Ovary (tissue), 3 donors: ENCODE measurements at regions not wholly inside any gene's neighbourhood (a gene's known extent, or its start where the extent isn't known, plus 50 kb on each side); places are given as distances from the start of the nearest gene placed in this dataset.

Experiments
- EP300 ChIP-seq: sonication (generic); formaldehyde crosslinking; IDR thresholded peaks from one replicate; pipeline ENCODE4 v1.6.1; 2017; ENCODE audit warnings: antibody characterized with exemption
- POLR2A ChIP-seq: fragments of 450-650 bp; IDR thresholded peaks from one replicate; pipeline ENCODE4 v1.6.1; 2017; ENCODE audit warnings: antibody characterized with exemption, mild to moderate bottlenecking, moderate library complexity
- TF ChIP-seq, protein P1 (sequence below), 3 donors: fragments of 450-650 bp in 2 of 3; fragments of 200-600 bp in 1 of 3; IDR thresholded peaks; one replicate each; pipeline versions ENCODE4 v1.5.1 to v1.8.0; 2016 to 2022; ENCODE audit warnings: antibody characterized with exemption in 3 of 3, mild to moderate bottlenecking in 1 of 3
- donor health status: DM: no; HTN: no; CAD: no.

DNA sequence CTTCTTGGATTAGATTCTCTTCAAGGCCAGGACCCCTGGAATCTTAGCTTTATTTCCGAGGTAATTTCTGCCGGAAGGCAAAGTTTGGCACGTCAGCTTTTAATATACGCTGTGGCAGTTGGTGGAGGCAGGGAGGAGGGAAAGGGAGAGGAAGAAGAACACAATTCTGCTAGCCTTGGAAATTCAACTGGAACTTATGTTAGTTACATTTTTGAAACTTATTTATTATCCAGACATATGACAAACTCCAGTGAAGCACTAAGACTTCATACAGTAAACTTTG, 100.1 kb upstream of the TSC22D2 start:
- TF ChIP-seq, protein P1, sequence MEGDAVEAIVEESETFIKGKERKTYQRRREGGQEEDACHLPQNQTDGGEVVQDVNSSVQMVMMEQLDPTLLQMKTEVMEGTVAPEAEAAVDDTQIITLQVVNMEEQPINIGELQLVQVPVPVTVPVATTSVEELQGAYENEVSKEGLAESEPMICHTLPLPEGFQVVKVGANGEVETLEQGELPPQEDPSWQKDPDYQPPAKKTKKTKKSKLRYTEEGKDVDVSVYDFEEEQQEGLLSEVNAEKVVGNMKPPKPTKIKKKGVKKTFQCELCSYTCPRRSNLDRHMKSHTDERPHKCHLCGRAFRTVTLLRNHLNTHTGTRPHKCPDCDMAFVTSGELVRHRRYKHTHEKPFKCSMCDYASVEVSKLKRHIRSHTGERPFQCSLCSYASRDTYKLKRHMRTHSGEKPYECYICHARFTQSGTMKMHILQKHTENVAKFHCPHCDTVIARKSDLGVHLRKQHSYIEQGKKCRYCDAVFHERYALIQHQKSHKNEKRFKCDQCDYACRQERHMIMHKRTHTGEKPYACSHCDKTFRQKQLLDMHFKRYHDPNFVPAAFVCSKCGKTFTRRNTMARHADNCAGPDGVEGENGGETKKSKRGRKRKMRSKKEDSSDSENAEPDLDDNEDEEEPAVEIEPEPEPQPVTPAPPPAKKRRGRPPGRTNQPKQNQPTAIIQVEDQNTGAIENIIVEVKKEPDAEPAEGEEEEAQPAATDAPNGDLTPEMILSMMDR (IDR thresholded peaks at IDR 0.05) = no peak
- TF ChIP-seq POLR2A (no peak), EP300 (no peak)
